H1 (cell line): ENCODE measurements at regions not wholly inside any gene's neighbourhood (a gene's known extent, or its start where the extent isn't known, plus 50 kb on each side); places are given as distances from the start of the nearest gene placed in this dataset.

Source experiments
- CTCF ChIA-PET: fragments of 300-600 bp; sonication (Branson Sonifier 250); formaldehyde crosslinking; loops from one replicate; lab custom pipeline; 2021; ENCODE audit not compliant: partially characterized antibody; lab: Charles Lee
- POLR2A ChIA-PET: fragments of 300-600 bp; sonication (Branson Sonifier 250); formaldehyde crosslinking; loops from one replicate; lab custom pipeline; 2021; ENCODE audit warnings: inconsistent platforms; ENCODE audit not compliant: partially characterized antibody; lab: Charles Lee
- DNase-seq, 2 experiments: peaks; one replicate each; pipeline versions ENCODE4 v3.0.0 to v3.0.0-alpha.2; 2010 to 2022; ENCODE audit warnings: low spot score in 2 of 2, low read depth in 1 of 2, mixed read lengths in 1 of 2
- FAIRE-seq: peaks from 2 replicates; lab custom pipeline; 2011; peaks lifted over from hg19 to GRCh38; lab: Jason Lieb, UNC
- H2AFZ ChIP-seq: 2 replicates; pipeline ENCODE4 v1.8.1; 2012; ENCODE audit warnings: low read length, inconsistent platforms
- H2AK5ac ChIP-seq: 2 replicates; pipeline ENCODE4 v1.6.1; 2013; ENCODE audit warnings: low read depth, low read length
- H2BK120ac ChIP-seq: replicated peaks from 2 replicates; pipeline ENCODE3; 2013; ENCODE audit warnings: low read depth, low read length, inconsistent platforms
- H2BK12ac ChIP-seq: 2 replicates; pipeline ENCODE4 v1.6.1; 2013; ENCODE audit warnings: low read depth, low read length
- H2BK15ac ChIP-seq: 2 replicates; pipeline ENCODE4 v1.6.1; 2013; ENCODE audit warnings: low read length
- H2BK20ac ChIP-seq: 2 replicates; pipeline ENCODE4 v1.6.1; 2013; ENCODE audit warnings: low read length
- H2BK5ac ChIP-seq: 2 replicates; pipeline ENCODE4 v1.6.1; 2013; ENCODE audit warnings: low read depth, low read length
- H3K14ac ChIP-seq: 2 replicates; pipeline ENCODE4 v1.6.1; 2013; ENCODE audit warnings: inconsistent platforms; ENCODE audit not compliant: insufficient read length
- H3K18ac ChIP-seq: 2 replicates; pipeline ENCODE4 v1.6.1; 2013; ENCODE audit warnings: low read length; ENCODE audit errors: extremely low read depth
- H3K23ac ChIP-seq: 2 replicates; pipeline ENCODE4 v1.6.1; 2013; ENCODE audit warnings: inconsistent platforms; ENCODE audit not compliant: insufficient read length
- H3K23me2 ChIP-seq: 2 replicates; pipeline ENCODE4 v1.6.1; 2013; ENCODE audit warnings: low read depth, low read length
- H3K27ac ChIP-seq: 2 replicates; pipeline ENCODE4 v1.6.1; 2011; ENCODE audit warnings: low read depth, low read length, inconsistent platforms
- H3K27me3 ChIP-seq, 4 experiments: replicated peaks in 1 of 4; 1 replicate in 1 of 4; 2 replicates in 3 of 4; pipeline versions ENCODE4 v1.6.1 to v1.8.1; 2011 to 2013; ENCODE audit warnings: low read length in 3 of 4, mild to moderate bottlenecking in 3 of 4, inconsistent platforms in 2 of 4, mixed read lengths in 2 of 4, moderate library complexity in 1 of 4; ENCODE audit not compliant: control insufficient read depth in 3 of 4, insufficient read depth in 3 of 4; ENCODE audit errors: extremely low read depth in 1 of 4
- H3K36me3 ChIP-seq, 4 experiments: 2 replicates each; pipeline versions ENCODE4 v1.6.1 to v1.8.1; 2011 to 2013; ENCODE audit warnings: mild to moderate bottlenecking in 4 of 4, low read length in 3 of 4, moderate library complexity in 2 of 4, control low read depth in 1 of 4, inconsistent platforms in 1 of 4; ENCODE audit not compliant: insufficient read depth in 4 of 4, control insufficient read depth in 2 of 4
- H3K4ac ChIP-seq: replicated peaks from 2 replicates; pipeline ENCODE3; 2013; ENCODE audit warnings: low read length, low read depth, mixed read lengths, inconsistent platforms; ENCODE audit not compliant: insufficient read length
- H3K4me1 ChIP-seq, 4 experiments: replicated peaks in 1 of 4; 1 replicate in 1 of 4; 2 replicates in 3 of 4; pipeline versions ENCODE4 v1.6.1 to v1.8.1; 2011 to 2013; ENCODE audit warnings: low read length in 3 of 4, inconsistent platforms in 2 of 4, mixed read lengths in 1 of 4; ENCODE audit not compliant: insufficient read depth in 4 of 4, control insufficient read depth in 3 of 4
- H3K4me2 ChIP-seq, 2 experiments: 2 replicates each; pipeline versions ENCODE4 v1.6.1 to v1.8.1; 2011 to 2013; ENCODE audit warnings: low read depth in 2 of 2, low read length in 2 of 2, control low read depth in 1 of 2, inconsistent platforms in 1 of 2, mild to moderate bottlenecking in 1 of 2; ENCODE audit not compliant: insufficient read depth in 1 of 2
- H3K4me3 ChIP-seq, 4 experiments: fragments of 200-600, 300-600 bp in 1 of 4; sonication (generic), shearing (Covaris generic), sonication (Bioruptor Twin) in 1 of 4; 2 replicates each; pipeline versions ENCODE4 v1.5.1 to v1.8.1; 2011 to 2016; ENCODE audit warnings: low read length in 4 of 4, low read depth in 3 of 4, control low read depth in 2 of 4, inconsistent platforms in 2 of 4, mild to moderate bottlenecking in 2 of 4, mixed read lengths in 1 of 4, moderate library complexity in 1 of 4; ENCODE audit not compliant: insufficient read depth in 2 of 4; ENCODE audit errors: extremely low read depth in 1 of 4
- H3K56ac ChIP-seq: replicated peaks from 2 replicates; pipeline ENCODE3; 2013; ENCODE audit warnings: low read depth, mild to moderate bottlenecking, mixed read lengths, low read length, inconsistent platforms; ENCODE audit not compliant: insufficient read length
- H3K79me1 ChIP-seq: 2 replicates; pipeline ENCODE4 v1.6.1; 2013; ENCODE audit warnings: low read depth, low read length, control low read depth
- H3K79me2 ChIP-seq, 2 experiments: 2 replicates each; pipeline versions ENCODE4 v1.6.1 to v1.8.1; 2012 to 2013; ENCODE audit warnings: low read length in 2 of 2, mild to moderate bottlenecking in 2 of 2, inconsistent platforms in 1 of 2; ENCODE audit not compliant: insufficient read depth in 2 of 2, control insufficient read depth in 1 of 2
- H3K9ac ChIP-seq, 4 experiments: replicated peaks in 1 of 4; 1 replicate in 1 of 4; 2 replicates in 3 of 4; pipeline versions ENCODE4 v1.6.1 to v1.8.1; 2011 to 2013; ENCODE audit warnings: low read depth in 3 of 4, low read length in 3 of 4, control low read depth in 2 of 4, mild to moderate bottlenecking in 2 of 4, moderate library complexity in 2 of 4, inconsistent platforms in 1 of 4; ENCODE audit errors: extremely low read depth in 1 of 4
- H3K9me3 ChIP-seq, 2 experiments: 2 replicates each; pipeline versions ENCODE4 v1.6.1 to v1.8.1; 2012 to 2013; ENCODE audit warnings: mild to moderate bottlenecking in 2 of 2, moderate library complexity in 2 of 2, control low read depth in 1 of 2, inconsistent platforms in 1 of 2, low read depth in 1 of 2, low read length in 1 of 2, mixed read lengths in 1 of 2; ENCODE audit not compliant: insufficient read depth in 2 of 2
- H4K20me1 ChIP-seq, 2 experiments: replicated peaks in 1 of 2; 2 replicates each; pipeline versions ENCODE3 to v1.8.1; 2011 to 2013; ENCODE audit warnings: inconsistent platforms in 2 of 2, low read length in 2 of 2, mild to moderate bottlenecking in 1 of 2; ENCODE audit not compliant: insufficient read depth in 2 of 2, control insufficient read depth in 1 of 2
- H4K5ac ChIP-seq: 2 replicates; pipeline ENCODE4 v1.6.1; 2013; ENCODE audit warnings: low read length, low read depth, mixed read lengths, inconsistent platforms; ENCODE audit not compliant: insufficient read length
- H4K8ac ChIP-seq: 2 replicates; pipeline ENCODE4 v1.8.0; 2013; ENCODE audit warnings: mild to moderate bottlenecking, moderate library complexity, low read length, inconsistent platforms; ENCODE audit not compliant: insufficient read depth; ENCODE audit errors: extremely low read depth
- H4K91ac ChIP-seq: replicated peaks from 2 replicates; pipeline ENCODE3; 2013; ENCODE audit warnings: low read length, mixed read lengths, inconsistent platforms; ENCODE audit not compliant: insufficient read length
- WGBS, 2 experiments: shearing (Covaris generic) in 1 of 2; methylation state at CpG; one replicate each; pipeline versions ENCODE4 v1.1.6 to v1.1.7; 2013 to 2015; ENCODE audit warnings: low lambda C conversion rate in 2 of 2, mixed read lengths in 2 of 2, inconsistent platforms in 1 of 2, low coverage in 1 of 2, missing lambda C conversion rate in 1 of 2; ENCODE audit not compliant: insufficient replicate concordance in 2 of 2, insufficient coverage in 1 of 2, insufficient read length in 1 of 2; ENCODE audit errors: extremely low coverage in 1 of 2, missing lambda C conversion rate in 1 of 2; 5-methylcytosine and 5-hydroxymethylcytosine counted together
- TF ChIP-seq, protein P1 (sequence below): fragments of 300-600 bp; sonication (generic); IDR thresholded peaks from 2 replicates; pipeline ENCODE4 v1.7.1; 2012; ENCODE audit warnings: low read length, moderate library complexity, mild to moderate bottlenecking, inconsistent platforms; ENCODE audit not compliant: insufficient replicate concordance

DNA sequence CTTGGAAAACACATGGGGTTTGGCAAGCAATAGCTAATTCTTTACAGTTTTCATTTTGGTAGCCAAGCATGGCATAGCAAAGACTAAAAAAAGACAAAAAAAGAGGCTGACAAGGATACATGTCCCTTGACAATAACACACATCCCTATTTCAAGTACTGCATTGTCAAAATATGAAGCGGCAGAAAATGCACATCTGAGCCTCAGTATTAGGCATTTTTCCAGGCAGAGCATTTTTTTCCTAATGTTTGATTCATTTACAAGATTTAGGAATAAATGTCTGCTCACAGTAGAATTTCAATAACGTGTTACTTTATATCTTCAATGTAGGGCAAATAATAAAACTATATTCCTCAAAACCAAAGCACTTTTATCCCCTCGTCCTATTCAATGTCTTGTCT, 216.3 kb upstream of the PCDH18 start:
- no peak overlapping the region for H3K27ac ChIP-seq
- H3K9ac ChIP-seq = no peak overlapping the region
- H3K18ac ChIP-seq = no peak overlapping the region
- no peak overlapping the region for H3K56ac ChIP-seq
- H2AK5ac ChIP-seq = no peak overlapping the region
- H3K79me1 ChIP-seq = no peaks in the 10 kb centered on the region
- no peak overlapping the region for H2AFZ ChIP-seq
- ChIA-PET POLR2A (no interaction called here), CTCF (no interaction called here)
- no peak overlapping the region for H2BK15ac ChIP-seq
- H4K5ac ChIP-seq = no peak overlapping the region
- H2BK20ac ChIP-seq = no peak overlapping the region
- H3K4me3 ChIP-seq = no peak overlapping the region
- no peak overlapping the region for H2BK120ac ChIP-seq
- no peak overlapping the region for H3K4ac ChIP-seq
- H3K14ac ChIP-seq = no peak overlapping the region
- H2BK5ac ChIP-seq = no peak overlapping the region
- H3K27me3 ChIP-seq = no peaks in the 10 kb centered on the region
- no peak overlapping the region for H4K8ac ChIP-seq
- no peak overlapping the region for H2BK12ac ChIP-seq
- H3K9me3 ChIP-seq = no peaks in the 10 kb centered on the region
- no peaks in the 10 kb centered on the region for H3K4me1 ChIP-seq
- FAIRE-seq = no peak
- no peaks in the 10 kb centered on the region for H3K23me2 ChIP-seq
- H3K36me3 ChIP-seq = no peaks in the 10 kb centered on the region
- no peak overlapping the region for H3K23ac ChIP-seq
- no peak overlapping the region for H3K4me2 ChIP-seq
- no peak overlapping the region for H4K91ac ChIP-seq
- H3K79me2 ChIP-seq = no peaks in the 10 kb centered on the region
- WGBS, 2 experiments = 90% methylated on average over 3 of the region's 3 CpGs; no CpG with 5 or more reads in 1 of the 2 experiments
- DNase-seq = no peak
- no peaks in the 10 kb centered on the region for H4K20me1 ChIP-seq
- TF ChIP-seq, protein P1, sequence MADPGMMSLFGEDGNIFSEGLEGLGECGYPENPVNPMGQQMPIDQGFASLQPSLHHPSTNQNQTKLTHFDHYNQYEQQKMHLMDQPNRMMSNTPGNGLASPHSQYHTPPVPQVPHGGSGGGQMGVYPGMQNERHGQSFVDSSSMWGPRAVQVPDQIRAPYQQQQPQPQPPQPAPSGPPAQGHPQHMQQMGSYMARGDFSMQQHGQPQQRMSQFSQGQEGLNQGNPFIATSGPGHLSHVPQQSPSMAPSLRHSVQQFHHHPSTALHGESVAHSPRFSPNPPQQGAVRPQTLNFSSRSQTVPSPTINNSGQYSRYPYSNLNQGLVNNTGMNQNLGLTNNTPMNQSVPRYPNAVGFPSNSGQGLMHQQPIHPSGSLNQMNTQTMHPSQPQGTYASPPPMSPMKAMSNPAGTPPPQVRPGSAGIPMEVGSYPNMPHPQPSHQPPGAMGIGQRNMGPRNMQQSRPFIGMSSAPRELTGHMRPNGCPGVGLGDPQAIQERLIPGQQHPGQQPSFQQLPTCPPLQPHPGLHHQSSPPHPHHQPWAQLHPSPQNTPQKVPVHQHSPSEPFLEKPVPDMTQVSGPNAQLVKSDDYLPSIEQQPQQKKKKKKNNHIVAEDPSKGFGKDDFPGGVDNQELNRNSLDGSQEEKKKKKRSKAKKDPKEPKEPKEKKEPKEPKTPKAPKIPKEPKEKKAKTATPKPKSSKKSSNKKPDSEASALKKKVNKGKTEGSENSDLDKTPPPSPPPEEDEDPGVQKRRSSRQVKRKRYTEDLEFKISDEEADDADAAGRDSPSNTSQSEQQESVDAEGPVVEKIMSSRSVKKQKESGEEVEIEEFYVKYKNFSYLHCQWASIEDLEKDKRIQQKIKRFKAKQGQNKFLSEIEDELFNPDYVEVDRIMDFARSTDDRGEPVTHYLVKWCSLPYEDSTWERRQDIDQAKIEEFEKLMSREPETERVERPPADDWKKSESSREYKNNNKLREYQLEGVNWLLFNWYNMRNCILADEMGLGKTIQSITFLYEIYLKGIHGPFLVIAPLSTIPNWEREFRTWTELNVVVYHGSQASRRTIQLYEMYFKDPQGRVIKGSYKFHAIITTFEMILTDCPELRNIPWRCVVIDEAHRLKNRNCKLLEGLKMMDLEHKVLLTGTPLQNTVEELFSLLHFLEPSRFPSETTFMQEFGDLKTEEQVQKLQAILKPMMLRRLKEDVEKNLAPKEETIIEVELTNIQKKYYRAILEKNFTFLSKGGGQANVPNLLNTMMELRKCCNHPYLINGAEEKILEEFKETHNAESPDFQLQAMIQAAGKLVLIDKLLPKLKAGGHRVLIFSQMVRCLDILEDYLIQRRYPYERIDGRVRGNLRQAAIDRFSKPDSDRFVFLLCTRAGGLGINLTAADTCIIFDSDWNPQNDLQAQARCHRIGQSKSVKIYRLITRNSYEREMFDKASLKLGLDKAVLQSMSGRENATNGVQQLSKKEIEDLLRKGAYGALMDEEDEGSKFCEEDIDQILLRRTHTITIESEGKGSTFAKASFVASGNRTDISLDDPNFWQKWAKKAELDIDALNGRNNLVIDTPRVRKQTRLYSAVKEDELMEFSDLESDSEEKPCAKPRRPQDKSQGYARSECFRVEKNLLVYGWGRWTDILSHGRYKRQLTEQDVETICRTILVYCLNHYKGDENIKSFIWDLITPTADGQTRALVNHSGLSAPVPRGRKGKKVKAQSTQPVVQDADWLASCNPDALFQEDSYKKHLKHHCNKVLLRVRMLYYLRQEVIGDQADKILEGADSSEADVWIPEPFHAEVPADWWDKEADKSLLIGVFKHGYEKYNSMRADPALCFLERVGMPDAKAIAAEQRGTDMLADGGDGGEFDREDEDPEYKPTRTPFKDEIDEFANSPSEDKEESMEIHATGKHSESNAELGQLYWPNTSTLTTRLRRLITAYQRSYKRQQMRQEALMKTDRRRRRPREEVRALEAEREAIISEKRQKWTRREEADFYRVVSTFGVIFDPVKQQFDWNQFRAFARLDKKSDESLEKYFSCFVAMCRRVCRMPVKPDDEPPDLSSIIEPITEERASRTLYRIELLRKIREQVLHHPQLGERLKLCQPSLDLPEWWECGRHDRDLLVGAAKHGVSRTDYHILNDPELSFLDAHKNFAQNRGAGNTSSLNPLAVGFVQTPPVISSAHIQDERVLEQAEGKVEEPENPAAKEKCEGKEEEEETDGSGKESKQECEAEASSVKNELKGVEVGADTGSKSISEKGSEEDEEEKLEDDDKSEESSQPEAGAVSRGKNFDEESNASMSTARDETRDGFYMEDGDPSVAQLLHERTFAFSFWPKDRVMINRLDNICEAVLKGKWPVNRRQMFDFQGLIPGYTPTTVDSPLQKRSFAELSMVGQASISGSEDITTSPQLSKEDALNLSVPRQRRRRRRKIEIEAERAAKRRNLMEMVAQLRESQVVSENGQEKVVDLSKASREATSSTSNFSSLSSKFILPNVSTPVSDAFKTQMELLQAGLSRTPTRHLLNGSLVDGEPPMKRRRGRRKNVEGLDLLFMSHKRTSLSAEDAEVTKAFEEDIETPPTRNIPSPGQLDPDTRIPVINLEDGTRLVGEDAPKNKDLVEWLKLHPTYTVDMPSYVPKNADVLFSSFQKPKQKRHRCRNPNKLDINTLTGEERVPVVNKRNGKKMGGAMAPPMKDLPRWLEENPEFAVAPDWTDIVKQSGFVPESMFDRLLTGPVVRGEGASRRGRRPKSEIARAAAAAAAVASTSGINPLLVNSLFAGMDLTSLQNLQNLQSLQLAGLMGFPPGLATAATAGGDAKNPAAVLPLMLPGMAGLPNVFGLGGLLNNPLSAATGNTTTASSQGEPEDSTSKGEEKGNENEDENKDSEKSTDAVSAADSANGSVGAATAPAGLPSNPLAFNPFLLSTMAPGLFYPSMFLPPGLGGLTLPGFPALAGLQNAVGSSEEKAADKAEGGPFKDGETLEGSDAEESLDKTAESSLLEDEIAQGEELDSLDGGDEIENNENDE = no peak
